ENCODE measurements at regions not wholly inside any gene's neighbourhood (a gene's known extent, or its start where the extent isn't known, plus 50 kb on each side); places are given as distances from the start of the nearest gene placed in this dataset.
"Not testable (repeated sequence)": the region's sequence is repeated elsewhere in the genome, so short reads cannot be mapped to it uniquely, and the experiment has no call there.

GRCh38 chr5:93226202-93226735 is 354.8 kb downstream of the NR2F1-AS1 start:
- no peak overlapping the region for H3K4me3 ChIP-seq (ENCODE audit: low read depth, low read length)
- no peak for TF ChIP-seq CTCF (IDR thresholded peaks at IDR 0.05; ENCODE audit: low read depth, low read length)

- TF ChIP-seq CTCF (IDR thresholded peaks at IDR 0.05; ENCODE audit: low read depth, low read length): no peak
- H3K4me3 ChIP-seq (ENCODE audit: low read depth, low read length): no peak overlapping the region
These were observed 355.3 kb downstream of the NR2F1-AS1 start for GRCh38 chr5:93225748-93226147.

- TF ChIP-seq CTCF (IDR thresholded peaks at IDR 0.05; ENCODE audit: low read depth, low read length): no peak
- no peak overlapping the region for H3K4me3 ChIP-seq (ENCODE audit: low read depth, low read length)
These were observed 356.4 kb downstream of the NR2F1-AS1 start for GRCh38 chr5:93224624-93225023.

GRCh38 chr5:93221773-93222172 is 359.2 kb downstream of the NR2F1-AS1 start:
- no peak overlapping the region for H3K4me3 ChIP-seq (ENCODE audit: low read depth, low read length)
- TF ChIP-seq CTCF (IDR thresholded peaks at IDR 0.05; ENCODE audit: low read depth, low read length): no peak

GRCh38 chr5:93220431-93220830 is 360.6 kb downstream of the NR2F1-AS1 start:
- H3K4me3 ChIP-seq (ENCODE audit: low read depth, low read length): no peak overlapping the region
- no peak for TF ChIP-seq CTCF (IDR thresholded peaks at IDR 0.05; ENCODE audit: low read depth, low read length)

- no peak overlapping the region for H3K4me3 ChIP-seq (ENCODE audit: low read depth, low read length)
- TF ChIP-seq CTCF (IDR thresholded peaks at IDR 0.05; ENCODE audit: low read depth, low read length): no peak
These were observed 361.3 kb downstream of the NR2F1-AS1 start for GRCh38 chr5:93219641-93220145.

- not testable (repeated sequence) for H3K4me3 ChIP-seq (ENCODE audit: low read depth, low read length)
These were observed 367.8 kb downstream of the NR2F1-AS1 start for GRCh38 chr5:93213111-93213794.

All from WI38 (cell line).